DMS79 treated with DMSO at 0.1 percent for 48 hours (cell line): ENCODE measurements at regions not wholly inside any gene's neighbourhood (a gene's known extent, or its start where the extent isn't known, plus 50 kb on each side); places are given as distances from the start of the nearest gene placed in this dataset.

ENCODE experiments used
- DNase-seq: peaks from one replicate; lab custom pipeline; 2025; lab: John Stamatoyannopoulos, UW

DNA sequence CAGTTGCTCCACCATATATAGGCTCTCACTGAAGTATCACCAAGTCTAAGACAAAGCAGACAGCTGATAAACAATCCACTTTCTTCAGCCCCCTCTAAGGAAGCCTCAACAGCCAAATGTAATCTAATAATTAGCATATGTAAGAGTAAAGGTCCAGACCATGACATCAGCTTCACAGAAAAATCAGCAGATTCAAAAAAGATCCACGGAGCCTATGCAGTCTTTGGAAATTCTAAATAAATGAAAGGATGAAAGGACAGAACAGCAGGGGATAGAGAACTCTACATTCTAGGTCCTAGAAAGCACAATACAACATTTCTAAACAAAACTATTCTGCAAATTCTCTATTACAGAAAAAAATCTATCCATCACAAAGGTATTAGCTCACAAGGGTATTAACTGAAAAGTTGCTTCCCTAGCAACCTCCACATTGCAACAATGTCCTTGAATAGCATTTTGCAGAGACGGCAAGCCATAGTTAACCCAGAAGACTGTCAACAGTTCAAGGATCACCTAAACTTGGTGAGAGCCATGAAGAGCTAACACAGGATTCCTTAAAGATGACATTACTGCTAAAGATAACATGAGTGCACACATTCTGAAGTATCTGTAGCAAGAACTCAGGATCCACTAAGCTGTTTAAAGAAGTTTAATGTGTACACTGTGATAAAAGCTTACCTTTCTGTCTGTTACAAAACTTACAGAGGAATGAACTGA, 74.3 kb downstream of the SIPA1L2 start:
- no peak for DNase-seq

DNA sequence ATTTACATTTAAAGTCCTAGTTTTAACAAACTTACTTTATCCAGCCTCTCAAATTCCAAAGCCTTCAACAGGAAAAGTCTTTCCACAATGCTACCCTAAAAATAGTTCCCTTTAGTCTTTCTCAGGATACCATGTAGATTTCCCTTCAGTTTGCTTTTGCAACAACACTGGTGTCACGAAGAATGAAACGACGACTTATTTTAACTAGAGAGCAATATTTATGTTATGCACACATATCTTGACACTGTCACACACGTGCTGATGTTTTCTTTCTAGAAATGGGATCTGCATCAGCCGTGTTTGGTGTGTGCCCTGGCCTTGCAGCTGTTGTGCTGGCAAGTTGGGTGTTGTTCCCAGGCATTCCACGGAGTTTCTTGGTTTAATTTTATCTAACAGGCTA, 75.5 kb downstream of the SIPA1L2 start:
- DNase-seq, result no peak

DNA sequence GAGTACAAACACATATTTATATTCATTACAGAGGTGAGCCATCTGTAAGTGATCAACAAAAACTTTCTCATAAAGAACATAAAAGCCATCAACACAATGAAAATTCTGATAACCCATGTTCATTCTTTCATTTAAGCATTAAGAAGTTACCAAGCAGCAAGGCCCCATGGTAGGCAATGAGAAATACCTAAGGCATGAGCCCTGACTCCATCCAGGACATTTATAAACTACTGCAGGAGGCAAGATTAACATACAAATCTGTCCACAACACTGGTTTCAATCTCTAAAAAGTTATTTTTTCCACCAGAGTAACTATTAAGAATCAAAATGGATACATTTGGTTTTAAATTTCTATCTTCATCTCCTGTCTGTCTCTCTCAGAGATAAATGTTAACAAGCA, 76.1 kb downstream of the SIPA1L2 start:
- no peak for DNase-seq

DNA sequence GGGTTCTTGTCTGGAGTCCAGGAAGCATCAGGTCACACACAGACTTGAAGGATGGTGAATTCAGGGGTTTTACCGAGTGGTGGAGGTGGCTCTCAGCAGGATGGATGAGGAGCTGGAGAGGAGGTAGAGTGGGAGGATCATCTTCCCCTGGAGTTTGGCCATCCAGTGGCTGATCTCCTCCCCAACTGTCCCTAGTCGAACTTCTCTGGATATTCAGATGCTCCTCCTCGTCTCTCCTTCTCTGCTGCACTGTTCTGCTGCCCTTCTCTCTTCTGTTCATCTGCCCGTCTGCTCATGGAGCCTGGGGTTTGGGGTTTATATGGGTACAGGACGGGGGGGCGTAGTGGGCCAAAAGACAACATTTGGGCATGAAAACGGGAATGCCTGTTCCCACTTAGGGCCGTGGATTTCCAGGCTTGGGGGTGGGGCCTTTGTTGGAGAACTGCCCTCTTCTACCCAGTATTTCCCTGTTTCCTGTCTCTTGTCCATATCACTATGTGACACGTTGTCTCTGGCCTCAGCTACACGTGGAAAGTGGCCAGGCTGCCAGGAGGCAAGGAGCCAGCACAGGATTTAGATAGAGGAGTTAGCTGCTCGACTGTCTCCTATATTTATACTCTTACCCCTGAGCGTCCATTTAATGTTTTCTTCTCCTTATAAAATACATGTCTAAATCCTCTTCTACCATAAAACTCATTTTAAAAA, 76.7 kb downstream of the SIPA1L2 start:
- no peak for DNase-seq

DNA sequence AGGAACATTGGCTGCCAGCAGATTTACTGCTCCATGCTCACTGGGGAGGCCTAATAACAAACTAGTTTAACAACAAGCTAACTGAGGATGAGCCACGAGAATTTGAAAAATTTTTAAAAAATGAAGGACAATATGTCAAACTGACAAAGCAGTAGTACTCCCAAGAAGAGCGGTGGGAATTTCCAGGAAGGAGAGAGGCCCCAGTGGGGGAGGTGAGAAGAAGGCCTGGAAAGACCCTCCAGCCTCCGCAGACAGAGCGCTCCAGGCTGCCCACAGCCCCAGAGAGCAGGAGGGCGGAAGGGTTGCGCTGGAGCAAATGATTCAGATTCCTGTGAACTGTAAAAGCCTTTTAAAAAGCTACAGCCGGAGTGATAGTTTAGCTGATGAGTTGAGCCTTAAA, 78.5 kb downstream of the SIPA1L2 start:
- DNase-seq, result no peak

DNA sequence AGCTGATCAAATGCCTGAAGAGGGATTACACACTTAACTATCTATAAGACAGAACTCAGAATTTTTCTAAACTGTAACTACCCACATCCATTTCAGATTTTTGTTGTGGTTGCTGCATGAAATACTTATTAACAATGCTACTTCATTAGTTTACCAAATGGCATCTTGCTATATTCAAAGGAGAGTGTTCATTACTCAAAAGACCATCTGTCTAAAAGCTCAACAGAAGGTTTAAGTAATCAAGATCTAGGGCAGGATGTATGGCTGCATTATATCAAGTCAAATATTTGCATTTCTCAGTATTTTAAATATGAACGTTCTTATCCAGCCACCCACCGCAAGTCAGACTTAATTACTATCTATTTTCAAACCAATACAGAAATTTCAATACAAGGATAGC, 79.9 kb downstream of the SIPA1L2 start:
- no peak for DNase-seq

DNA sequence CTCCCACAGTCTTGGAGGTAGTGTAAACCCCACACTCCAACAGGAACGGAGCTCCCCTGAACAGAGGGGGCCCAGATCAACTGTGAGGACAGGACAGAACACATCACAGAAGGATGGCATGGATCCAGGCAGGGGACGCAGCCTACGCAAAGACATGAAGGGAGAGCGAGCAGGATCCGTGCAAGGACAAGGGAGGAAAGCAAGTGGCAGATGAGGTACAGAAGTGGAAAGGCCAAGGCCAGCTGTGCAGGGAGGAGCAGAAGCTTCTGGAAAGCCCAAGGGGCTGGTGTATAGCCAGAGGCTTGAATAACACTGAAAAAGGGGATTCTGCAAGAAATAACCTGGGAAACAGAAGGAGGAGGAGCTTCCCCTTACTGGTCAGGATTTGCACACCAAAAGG, 81.2 kb downstream of the SIPA1L2 start:
- no peak for DNase-seq

DNA sequence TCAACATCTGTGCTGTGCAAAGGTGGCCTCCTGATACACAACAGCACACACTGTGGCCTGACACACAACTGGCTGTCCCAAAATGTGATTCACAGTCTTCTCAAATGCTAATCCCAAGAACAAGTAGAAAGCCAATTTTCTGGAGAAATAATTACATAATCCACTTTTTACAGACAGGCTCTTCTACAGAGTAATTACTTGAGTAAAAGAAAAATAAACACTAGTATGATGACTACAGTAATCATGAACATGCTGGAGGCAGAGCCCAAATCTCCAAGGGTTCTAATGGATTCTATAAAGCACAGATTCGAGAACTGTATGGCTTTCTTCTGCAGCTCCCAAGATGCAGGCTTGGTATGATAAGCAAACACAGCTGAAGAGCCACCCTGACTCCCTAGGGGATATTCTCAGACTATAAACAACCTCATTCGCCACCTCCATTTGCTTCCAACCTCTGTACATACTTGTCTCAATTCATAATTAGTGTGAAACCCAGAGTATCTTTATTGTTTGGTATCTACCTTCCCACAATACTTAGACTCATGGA, 81.9 kb downstream of the SIPA1L2 start:
- peak; percentile 71 for DNase-seq

DNA sequence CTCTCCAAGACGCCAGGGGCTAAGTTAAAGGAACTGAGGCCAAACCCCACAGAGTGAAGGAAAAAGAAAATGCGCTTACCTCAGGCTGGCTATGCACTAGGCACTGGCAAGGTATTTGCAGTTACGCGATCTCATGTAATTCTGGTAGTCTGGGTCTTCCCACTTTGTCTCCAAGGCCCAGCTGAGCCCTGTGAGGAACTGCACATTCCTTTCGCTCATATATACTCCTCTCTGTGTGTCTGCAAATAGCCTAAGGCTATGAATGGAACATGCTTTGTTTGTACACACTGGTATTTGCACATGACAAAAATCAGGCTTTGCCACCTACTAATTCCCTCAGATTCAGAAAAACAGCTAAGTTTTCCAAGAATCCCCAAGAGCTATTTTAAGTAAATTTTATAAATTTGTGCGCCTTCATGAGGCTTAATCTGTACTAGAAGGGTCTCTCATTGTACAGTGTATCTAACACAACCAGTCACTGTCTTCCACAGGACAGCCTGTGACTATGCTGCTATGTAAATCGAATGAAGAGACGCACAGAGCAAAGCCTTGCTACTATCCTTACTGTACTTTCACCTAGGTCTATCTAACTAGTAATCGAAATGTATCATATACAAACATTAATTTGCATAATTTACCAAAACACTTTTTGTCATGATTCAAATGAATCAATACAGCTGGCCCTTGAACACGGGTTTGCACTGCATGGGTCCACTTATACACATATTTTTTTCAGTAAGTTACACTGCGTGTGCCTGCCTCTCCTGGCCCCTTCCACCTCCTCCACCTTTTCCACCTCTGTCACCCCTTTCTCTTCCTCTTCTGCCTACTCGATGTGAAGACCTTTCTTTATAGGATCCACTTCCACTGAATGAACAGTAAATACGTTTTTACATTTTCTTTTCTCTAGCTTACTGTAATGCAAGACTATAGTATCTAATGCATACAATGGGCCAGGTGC, 87.0 kb downstream of the SIPA1L2 start:
- DNase-seq, result no peak

DNA sequence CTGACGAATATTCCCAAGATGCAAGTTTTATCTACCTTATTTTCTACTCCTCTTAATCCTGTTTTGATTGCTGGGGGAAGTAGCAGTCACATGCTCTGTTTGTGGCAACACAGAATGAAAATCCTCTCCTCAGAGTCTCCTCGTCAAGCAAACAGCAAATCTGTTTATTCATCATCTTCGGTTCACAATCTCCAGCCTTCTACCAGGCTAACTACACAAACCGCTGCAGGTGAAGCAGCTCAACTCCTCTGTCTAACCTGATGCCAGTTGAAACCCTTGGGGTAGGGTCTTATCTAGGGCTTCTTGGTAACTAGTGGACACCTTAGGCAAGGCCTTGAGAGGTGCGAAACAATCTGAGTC, 91.0 kb downstream of the SIPA1L2 start:
- DNase-seq, result peak; percentile 41

DNA sequence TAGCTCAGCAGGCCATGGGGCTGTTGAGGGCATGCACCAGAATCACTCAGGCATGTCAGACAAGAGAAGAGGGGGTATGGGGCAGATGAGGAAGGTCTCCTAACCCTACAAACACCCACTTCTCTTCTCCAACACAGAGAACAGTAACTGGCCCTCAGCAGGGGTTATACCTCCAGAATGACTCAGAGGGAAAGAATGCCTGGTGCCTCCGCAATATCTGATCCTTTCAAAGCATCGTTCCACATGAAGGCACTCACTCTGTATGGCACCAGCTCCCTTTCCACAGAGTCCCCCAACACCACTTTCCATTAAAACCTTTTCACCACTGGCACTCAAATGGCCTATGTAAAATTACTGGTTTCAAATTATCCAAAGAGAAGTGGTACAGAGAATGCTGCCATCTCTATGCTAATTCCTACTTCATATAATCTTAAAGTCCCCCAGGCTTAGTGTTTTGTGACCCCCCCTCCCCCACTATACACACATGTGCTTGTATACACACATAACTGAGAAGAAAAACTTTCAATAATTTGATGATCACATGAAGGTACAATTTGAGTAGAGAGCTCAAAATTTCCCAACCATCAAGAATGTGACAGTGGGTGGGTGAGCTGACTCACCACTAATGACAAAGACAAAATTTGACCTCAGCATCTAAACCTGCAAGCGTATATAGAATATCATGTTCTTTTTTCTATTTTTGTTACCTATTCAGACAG, 91.5 kb downstream of the SIPA1L2 start:
- peak; percentile 86 for DNase-seq

DNA sequence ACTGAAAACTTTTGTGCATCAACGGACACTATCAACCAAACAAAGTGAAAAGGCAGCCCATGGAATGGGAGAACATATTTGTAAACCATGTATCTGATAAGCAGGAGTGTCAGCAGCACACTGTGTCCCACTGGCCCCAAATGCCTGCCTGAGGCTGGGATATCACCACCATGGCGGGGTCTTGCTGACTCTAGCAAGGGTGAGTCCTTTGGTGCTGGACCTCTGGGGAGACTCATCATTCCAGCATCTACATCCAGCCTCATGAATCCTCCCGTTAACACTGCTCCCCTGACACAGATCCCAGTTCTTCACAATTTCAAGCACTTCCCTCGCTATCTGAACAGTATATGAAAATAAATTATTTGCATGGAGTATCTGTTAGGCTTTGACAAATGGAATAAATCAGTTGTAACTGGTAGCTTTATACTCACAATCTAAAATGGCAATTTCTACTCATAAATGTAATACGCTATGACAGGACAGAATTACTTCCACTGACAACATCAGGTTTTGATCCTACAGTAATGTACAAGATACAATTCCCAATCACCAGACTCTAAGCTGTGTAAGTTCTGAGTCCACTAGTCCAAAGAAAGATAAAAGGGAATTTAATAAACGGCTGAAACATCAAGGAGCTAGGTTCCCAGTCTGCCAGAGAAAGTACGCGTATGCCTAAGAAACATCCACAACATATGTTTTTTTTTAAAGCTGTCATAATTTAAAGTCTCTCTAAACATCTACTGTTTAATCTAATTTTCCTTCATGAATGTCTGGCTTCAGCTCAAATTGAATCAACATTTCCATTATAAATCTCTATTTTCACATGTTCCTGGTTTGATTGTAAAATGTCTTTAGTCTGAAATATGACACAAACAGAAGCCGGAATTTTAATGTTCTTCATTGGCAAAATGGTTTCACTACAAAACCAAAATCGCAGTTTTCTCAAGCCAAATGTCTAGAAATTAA, 95.1 kb downstream of the SIPA1L2 start:
- DNase-seq, result no peak

DNA sequence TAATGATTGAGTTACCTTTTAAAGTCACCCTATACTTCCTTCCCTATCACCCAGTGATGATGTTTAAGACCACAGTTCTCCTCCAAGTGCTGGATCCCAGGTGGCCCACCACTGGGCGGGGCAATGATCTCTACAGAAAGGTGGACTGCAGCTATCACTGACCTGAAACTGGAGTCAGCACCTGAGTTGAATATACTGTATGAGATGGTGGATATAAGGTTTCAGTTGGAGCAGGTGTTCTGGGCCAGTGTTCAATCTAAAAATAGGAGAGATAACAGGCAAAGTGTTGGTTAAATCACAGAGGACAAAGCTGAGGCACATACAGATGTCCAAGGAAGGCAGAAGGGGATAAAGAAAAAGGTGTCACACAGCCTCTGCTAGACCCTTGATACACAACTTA, 96.6 kb downstream of the SIPA1L2 start:
- DNase-seq, result no peak

DNA sequence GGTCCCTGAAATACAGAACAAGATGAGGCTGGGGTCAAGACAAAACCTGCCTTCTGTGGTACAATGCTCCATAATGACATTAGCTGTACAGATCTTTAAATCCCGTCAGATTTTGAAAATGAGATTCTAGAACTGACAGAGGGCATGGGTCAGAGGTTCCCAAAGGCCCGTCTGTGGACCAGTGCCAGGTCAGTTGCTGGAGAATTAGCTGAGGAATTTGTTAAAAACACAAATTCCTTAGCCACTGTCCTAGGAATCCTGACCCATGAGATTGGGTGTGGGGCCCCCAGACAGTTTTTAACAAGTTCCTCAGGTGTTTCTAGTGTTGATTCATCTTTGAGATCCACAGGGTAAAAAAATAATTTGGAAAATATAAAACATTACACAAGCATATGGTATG, 97.0 kb downstream of the SIPA1L2 start:
- no peak for DNase-seq

DNA sequence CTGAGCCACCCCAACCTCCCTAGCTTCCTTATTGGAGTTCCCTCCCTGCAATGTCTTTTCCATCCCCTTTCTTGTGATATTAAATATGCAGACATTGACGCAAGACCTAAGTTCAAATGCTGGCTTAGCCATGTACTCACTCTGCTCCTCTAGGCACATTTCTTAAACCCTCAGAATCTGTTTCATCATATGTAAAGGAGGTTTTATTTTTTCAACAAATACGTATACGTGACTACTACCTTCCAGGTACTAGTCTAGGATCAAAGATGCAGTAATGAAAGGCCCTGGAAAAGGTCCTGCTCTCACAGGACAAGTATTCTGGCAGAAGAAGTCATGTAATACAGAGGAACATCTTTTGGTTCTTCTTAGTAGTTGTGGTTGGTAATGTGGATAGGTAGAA, 98.6 kb downstream of the SIPA1L2 start:
- DNase-seq, result no peak

DNA sequence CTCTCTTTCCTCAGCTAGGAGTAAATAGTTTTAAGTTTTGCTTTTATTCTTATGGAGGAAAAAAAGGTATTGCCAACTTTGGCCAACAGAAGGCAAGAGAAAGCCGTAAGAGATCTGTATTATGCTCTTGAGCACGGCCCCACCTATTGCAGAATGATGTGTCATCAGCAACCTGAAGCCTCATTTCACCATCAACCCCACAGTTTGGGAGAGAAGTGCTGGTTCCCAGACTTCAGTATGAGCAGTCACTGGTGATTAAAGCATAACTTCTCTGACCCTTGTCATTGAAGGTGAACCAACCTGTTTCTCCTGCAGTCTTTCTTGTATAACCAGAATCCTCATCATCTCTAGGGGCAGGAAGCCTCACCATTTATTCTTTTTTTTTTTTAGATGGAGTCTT, 100.2 kb downstream of the SIPA1L2 start:
- no peak for DNase-seq

DNA sequence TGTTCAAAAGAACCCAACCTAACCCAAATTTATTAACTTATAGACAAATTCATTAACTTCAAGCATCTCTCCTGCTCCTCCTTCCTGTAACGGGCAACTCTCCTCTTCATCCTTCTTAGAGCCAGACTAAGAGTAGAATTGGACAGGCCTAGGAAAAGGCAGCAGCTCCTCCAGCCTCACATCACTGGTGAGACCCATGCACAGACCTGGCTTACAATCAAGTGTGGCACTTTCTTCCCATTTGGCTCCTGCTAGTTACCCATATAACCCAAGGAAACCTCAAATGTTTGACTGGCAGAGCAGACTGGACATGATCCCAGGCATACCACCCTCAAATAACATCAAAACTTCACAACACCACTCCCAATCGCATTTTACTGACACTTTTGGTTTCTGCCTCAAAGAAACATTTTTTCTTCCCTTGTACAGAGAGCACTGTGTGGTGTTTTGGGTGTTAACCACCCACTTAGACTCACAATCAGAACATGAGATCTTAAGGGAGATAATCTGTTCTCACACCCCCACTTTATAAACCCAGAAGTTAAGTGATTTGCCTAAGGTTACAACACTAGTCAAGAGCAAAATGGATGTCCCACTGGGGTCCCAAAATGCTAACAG, 101.4 kb downstream of the SIPA1L2 start:
- DNase-seq, result no peak

DNA sequence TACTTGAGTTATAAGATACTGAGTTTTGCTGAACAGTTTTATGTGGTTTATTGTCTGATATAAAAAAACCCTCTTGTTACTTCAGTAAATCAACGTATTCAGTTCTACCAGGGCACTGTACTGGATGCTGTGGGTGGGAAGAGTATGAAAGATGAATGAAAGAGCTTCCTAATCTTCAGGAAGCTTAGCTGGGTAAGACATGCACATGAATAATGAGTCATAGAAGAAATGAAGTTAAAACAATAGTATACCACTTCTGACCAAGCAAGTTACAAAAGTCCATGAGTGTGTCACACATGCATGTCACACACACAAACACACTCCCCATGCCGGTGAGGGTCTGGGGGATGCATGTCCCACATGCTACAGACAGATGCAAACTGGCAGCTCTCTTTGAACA, 105.9 kb downstream of the SIPA1L2 start:
- DNase-seq, result no peak

DNA sequence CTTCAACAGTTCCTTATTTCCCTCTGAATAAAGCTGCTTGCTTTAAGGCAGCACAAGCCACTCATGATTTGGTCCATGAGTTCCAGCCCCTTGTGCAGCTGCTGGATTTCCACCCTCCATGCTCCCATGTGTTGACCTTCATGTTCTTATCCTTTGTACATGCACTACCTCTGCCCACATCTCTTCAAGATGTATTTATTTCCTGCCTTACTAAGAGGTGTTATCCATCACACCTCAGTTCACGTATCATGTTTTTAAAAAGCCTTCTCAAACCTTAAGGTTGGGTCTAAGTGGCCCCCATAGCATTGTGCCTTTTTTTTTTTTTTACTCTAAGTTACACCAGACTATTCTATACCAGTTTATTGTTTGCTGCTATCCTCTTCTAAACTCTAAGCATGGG, 107.7 kb downstream of the SIPA1L2 start:
- no peak for DNase-seq

DNA sequence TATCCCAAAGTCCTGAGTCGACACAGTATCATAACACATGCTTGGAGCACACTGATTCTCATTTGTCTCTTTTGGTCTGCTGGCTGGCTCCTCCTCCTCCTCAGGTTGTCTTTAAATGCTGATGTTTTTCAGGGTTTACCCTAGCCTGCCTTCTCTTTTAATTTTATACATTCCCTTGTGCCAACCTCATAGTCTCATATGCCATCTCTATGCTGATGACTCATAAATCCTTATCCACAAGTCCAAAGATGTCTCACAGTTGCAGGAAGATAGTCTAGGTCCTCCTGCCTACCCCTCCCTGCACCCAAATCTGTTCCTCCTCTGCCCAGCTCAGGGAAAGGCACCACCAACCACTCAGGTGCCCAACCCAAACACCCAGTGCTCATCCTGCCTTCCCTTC, 108.3 kb downstream of the SIPA1L2 start:
- no peak for DNase-seq
